HG02763 (cell line): ENCODE measurements at regions not wholly inside any gene's neighbourhood (a gene's known extent, or its start where the extent isn't known, plus 50 kb on each side); places are given as distances from the start of the nearest gene placed in this dataset.

Experiments
- ATAC-seq: cut with Tn5 transposase; IDR thresholded peaks from one replicate; pipeline ENCODE4 v1.9.1; 2021; ENCODE audit warnings: mild to moderate bottlenecking, moderate library complexity; ENCODE audit not compliant: unreplicated experiment

GRCh38 chr2:151197184-151198108, 64.2 kb downstream of the RBM43 start:
- no peak for ATAC-seq

- no peak for ATAC-seq
Measured at GRCh38 chr2:151193576-151193975, 68.1 kb downstream of the RBM43 start.

GRCh38 chr2:151192681-151193080, 69.0 kb downstream of the RBM43 start:
- no peak for ATAC-seq

GRCh38 chr2:151191001-151191400, 70.7 kb downstream of the RBM43 start:
- ATAC-seq = no peak

GRCh38 chr2:151189125-151189524, 72.5 kb downstream of the RBM43 start:
- no peak for ATAC-seq

- no peak for ATAC-seq
Measured at GRCh38 chr2:151186011-151186410, 75.7 kb downstream of the RBM43 start.

- no peak for ATAC-seq
Measured at GRCh38 chr2:151182899-151183809, 78.5 kb downstream of the RBM43 start.

- ATAC-seq = no peak
Measured at GRCh38 chr2:151182396-151182795, 79.3 kb downstream of the RBM43 start.

GRCh38 chr2:151181524-151181923, 80.1 kb downstream of the RBM43 start:
- ATAC-seq = no peak

GRCh38 chr2:151180123-151180522, 81.5 kb downstream of the RBM43 start:
- no peak for ATAC-seq

GRCh38 chr2:151178207-151178606, 83.5 kb downstream of the RBM43 start:
- no peak for ATAC-seq

- ATAC-seq = no peak
Measured at GRCh38 chr2:151177756-151178155, 83.9 kb downstream of the RBM43 start.

GRCh38 chr2:151176661-151177060, 85.0 kb downstream of the RBM43 start:
- ATAC-seq = no peak

- no peak for ATAC-seq
Measured at GRCh38 chr2:151175864-151176263, 85.8 kb downstream of the RBM43 start.

GRCh38 chr2:151174127-151174526, 87.5 kb downstream of the RBM43 start:
- ATAC-seq = no peak

- ATAC-seq = no peak
Measured at GRCh38 chr2:151171186-151171585, 90.5 kb downstream of the RBM43 start.

GRCh38 chr2:151166410-151166809, 95.3 kb downstream of the RBM43 start:
- ATAC-seq = no peak

- ATAC-seq = no peak
Measured at GRCh38 chr2:151165105-151165684, 96.5 kb downstream of the RBM43 start.

- ATAC-seq = no peak
Measured at GRCh38 chr2:151161821-151162551, 99.7 kb downstream of the RBM43 start.

GRCh38 chr2:151159109-151159662, 102.5 kb downstream of the RBM43 start:
- ATAC-seq = no peak
